ENCODE measurements at regions not wholly inside any gene's neighbourhood (a gene's known extent, or its start where the extent isn't known, plus 50 kb on each side); places are given as distances from the start of the nearest gene placed in this dataset.

DNA sequence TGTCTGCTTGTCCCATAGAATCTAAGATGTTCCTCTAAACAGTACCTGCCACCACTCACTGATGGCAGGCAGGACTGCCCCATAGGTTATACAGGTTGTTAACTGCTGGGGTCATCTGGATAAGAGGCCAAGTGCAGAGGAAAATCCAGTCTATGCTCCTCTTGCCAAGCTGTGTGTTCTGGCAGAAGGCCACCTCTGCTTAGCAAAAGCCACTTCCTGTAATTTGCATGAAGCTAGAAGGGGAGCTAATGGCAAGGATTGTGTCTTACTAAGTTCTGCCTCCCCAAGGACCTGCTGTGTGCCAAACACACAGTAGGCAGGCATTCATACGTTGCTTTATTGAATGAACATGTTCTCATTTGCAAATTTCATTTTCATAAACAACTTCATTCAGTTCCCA lies 445.4 kb downstream of the BCL11B start:
- DNase-seq, result no peak

DNA sequence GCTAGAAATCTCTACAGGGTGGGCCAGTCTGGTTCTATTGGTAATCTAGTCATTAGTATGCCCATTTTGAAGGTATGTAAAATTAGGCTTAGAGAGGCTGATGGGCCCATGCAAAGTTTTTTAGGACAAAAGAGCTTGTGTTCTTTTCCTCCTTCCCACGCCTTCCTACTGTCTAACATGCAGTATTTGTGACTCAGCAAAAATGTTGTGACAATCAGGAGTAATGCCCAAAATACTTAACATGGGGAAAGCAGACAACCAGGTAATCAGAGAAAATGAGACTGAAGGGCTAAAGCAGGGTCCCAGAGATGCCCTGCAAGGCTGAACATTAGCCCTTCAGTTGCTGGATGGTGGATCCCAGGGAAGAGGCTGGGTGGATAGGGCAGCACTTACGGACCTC lies 437.9 kb downstream of the BCL11B start:
- DNase-seq, result no peak

DNA sequence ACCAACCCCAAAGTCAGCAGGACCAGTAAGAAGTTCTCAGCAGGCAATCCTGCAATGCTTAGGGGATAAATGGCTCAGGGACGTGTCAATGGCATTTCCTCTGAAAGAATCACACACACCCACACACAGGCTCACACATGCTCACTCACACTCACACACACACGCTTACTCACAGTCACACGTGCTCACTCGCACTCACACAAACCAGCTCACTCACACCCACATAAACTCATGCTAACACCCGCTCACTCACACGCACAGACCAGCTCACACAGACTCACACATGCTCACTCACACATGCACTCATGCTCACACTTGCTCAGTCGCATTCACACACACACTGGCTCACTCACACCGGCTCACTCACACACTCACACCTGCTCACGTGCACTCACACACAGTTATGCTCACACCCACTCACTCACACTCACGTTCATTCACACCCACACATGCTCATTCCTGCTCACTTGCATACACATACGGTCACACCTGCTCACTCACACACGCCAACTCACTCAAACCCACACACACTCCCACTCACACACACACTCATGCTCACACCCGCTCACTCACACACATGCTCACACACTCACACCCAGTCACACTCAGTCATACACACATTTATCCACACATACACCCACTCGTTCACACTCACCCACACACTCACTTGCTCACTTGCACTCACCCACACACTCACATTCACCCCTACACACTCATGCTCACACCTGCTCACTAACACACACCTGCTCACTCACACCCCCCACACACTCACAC lies 436.8 kb downstream of the BCL11B start:
- no peak for DNase-seq

GRCh38 chr14:98835825-98836100 lies 436.2 kb downstream of the BCL11B start:
- no peak for DNase-seq

DNA sequence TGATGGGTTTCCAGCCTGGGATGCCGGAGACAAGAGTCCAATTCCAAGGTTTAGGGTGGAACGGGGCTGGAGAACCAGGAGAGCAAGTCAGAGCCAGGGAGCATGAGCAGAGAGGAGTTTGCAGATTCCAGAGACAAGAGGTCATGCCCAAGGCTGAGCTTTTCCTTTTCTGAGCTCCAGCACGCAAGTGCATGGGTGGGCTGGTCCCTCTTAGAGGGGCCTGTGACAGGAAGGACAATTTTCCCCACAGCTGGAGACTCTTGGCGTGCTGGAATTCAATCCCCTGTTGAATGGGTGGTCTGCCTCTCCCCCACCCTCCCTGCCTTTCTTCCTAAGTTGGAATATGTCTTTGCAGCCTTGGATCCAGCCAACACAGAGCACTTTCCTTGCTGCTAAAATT lies 431.9 kb downstream of the BCL11B start:
- DNase-seq, result no peak

DNA sequence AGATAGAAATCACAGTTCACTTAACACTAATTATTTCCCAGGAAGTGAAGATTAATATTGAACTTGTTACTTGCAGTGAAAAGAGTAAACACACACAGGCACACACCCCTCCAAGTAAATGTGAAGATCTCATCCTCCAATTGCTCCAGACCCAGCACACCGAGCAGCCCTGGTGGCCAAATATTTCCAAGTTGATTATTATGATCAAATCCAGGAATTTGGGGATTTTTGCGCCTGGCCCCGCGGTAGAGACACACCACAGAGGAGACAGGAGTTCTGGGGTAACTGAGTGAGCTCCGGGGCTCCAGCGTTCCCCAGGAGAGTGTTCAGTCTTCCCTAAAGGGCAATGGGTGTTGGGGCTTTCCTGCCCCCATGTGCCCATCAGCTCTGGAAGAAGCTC lies 431.5 kb downstream of the BCL11B start:
- no peak for DNase-seq

DNA sequence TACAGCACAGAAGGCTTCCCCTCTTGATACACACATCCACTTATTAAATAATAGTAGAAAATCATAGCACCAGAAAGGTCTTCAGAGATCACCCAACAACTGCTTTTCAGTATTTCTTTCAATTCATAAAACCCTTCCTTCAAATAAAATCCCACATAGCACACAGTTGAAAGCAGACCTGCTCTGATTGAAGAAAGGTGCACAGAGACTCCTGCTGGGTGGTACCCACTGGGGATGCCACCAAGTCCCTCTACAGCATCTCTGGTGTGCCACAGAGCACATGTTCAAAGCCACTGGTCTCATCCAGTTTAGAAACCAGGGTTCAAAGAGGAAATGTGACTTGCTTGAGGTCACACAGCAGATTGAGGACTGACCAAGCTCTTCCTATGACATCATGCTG lies 427.5 kb downstream of the BCL11B start:
- DNase-seq, result no peak

- DNase-seq, result no peak
Measured at GRCh38 chr14:98847521-98848468, 424.2 kb downstream of the BCL11B start.

DNA sequence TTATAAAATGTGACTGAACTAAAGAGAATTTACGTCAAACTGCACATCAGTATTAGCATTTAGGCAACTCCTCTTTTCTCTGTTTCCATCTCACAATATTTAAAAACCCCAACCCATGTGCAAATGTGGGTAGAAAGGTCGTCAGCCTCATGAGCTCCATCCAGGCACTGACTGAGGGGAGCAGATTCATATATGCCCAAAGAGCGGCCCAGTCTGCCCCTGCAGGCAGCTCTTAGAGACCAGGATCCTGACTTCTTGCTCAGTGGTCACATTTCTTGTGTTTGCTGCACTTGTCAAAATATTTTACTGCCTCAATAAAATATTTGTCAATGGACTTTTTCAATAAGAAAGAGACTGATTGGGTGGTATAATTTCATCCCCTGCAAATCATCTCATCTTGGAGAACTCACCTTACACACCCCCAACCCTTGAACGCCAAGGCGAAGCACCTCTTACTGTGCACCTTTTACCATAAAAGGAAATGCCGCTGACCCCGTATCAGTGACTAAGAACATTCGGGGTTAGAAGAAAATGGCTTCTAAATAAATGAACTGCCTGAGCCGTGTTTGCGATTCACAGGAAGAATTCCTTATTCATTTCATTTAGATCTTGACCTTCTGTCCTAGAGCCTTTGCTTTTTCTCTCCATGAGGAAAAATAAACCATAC lies 418.8 kb downstream of the BCL11B start:
- DNase-seq, result no peak

GRCh38 chr14:98855926-98856715 lies 415.9 kb downstream of the BCL11B start:
- no peak for DNase-seq

DNA sequence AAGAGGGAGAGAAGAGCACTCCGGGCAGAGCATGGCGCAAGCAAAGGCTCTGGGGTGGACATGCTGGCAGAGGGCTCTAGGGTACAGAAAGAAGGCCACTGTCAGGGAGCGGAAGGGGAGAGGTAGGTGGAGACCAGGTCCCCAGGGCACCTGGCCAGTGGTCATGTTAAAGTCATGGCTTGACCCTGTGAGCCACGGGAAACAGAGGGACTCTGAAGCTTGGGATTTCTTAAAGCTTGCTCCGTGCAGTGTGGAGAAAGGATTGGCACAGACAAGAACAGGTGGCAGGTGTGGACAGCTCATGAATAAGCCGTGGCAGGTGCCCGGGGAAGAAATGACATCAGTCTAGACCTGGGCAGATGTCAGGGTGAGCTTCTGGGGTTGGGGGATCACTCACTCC lies 413.8 kb downstream of the BCL11B start:
- no peak for DNase-seq

DNA sequence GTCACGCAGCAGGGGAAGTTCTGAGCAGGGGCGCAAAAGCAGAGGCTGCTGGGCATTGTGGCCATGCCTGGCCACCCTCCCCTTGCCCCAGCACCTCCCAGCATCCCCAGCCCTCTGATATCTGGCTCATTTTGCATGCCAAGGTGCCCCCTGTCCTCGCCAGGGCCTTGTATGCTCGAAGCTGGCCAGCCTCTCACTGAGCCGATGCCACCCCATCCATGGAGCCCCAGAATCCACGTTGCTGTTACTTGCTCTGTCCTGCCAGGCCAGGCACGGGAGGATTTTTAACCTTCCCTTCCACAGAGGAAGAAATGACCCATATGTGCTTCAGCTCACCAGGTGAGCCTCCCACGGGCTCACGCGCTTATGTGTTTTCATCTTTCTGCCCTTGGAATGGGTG lies 413.4 kb downstream of the BCL11B start:
- no peak for DNase-seq

DNA sequence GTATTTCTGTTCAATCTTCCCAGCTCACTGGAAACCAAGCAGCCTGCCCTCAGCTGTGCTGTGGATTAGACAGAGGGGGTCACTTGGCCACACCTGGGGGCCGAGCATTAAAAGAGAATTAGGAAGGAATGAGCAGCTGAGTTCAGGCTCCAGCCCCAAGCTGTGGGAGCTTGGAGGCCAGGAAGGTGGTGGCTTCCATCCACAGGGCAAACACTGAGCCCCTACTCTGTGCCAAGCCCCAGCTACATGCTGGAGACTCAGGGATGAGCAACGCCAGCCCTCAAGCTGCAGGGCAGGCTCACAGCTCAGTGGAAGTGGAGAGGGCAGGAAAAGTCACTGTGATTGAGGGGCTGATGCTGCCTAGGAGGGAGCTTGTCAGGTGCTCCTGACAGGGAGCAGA lies 412.7 kb downstream of the BCL11B start:
- DNase-seq, result no peak

GRCh38 chr14:98864211-98864610 lies 407.8 kb downstream of the BCL11B start:
- DNase-seq, result no peak

DNA sequence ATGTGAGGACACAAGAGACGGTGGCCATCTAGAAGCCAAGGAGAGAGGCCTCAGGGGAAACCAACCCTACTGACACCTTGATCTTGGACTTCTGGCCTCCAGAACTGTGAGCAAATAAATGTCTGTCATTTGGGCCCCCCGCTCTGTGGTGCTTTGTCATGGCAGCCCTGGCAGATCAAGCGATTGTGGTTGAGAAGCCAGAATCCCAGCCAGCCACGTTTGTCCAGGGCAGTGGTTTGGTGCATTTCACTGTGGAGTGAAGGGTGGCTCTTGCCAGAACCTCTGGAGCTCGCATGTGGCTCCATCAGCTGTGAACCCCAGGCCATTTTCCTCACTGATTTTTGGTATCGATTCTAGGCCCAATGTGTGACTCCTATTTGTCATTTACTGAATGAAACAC lies 404.9 kb downstream of the BCL11B start:
- no peak for DNase-seq

DNA sequence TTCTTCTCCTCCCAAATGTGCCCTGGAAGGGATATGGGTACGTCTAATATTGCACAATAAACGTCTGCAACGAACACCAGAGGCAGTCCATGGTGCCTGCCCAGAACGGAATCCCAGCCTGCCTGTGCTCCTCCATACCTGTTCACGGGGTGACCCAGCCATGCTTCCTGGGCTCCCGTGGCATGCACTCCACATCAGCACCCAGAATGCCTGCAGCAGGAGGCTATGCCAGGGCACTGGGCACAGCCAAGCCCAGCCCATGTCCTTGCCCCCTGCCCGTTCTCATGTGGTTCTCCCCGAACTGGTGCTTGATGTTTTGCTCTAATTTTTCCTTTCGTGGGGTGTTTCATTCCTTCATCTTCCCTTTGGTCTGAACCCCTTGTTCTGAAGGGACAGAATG lies 404.3 kb downstream of the BCL11B start:
- no peak for DNase-seq

DNA sequence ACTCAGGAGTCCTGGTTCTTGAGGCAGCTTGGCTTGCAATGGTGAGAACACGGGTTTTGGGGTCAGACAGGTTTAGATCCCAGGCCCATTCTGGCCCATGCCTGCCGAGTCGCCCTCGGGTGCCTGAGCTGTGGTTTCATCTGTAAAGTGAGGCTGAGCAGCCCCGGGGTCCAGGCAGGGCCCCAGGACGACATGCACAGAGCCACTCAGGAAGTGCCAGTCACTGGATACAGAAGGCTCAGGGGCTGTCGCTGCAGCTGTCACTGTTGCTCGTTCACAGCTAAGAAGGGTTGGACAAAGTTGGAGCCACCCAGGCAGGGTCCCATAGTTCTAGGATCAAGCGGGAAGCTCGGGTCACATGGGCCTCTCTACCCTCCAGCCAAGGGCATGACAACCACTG lies 403.1 kb downstream of the BCL11B start:
- no peak for DNase-seq

GRCh38 chr14:98871796-98872195 lies 400.2 kb downstream of the BCL11B start:
- DNase-seq, result no peak

DNA sequence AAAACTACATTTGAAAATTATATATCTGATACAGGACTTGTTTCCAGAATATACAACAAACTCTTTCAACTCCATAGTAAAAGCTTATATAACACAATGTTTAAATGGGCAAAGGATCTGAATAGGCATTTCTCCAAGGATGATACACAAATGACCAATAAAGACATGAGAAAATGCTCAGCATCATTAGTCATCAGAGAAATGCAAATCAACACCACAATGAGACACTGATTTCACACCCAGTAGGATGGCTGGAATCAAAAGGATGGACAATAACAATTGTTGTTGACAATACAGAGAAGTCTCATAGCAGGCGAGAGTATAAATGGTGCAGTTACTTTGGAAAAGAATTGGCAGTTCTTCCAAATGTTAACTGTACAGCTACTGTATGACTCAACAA lies 394.9 kb downstream of the BCL11B start:
- DNase-seq, result no peak

GRCh38 chr14:98878282-98878681 lies 393.7 kb downstream of the BCL11B start:
- DNase-seq, result no peak

- no peak for DNase-seq
Measured at GRCh38 chr14:98886982-98887381, 385.0 kb downstream of the BCL11B start.

GRCh38 chr14:98888281-98888680 lies 383.7 kb downstream of the BCL11B start:
- no peak for DNase-seq

Data from activated CD4-positive, alpha-beta T cell treated with anti-CD3 and anti-CD28 coated beads for 48 hours (primary cell).